SU-DHL-6 (cell line): ENCODE measurements at regions not wholly inside any gene's neighbourhood (a gene's known extent, or its start where the extent isn't known, plus 50 kb on each side); places are given as distances from the start of the nearest gene placed in this dataset.

Experiments
- CTCF ChIP-seq: fragments of 200-600 bp; sonication (generic); IDR thresholded peaks from one replicate; pipeline ENCODE4 v1.5.1; 2017; ENCODE audit warnings: antibody characterized with exemption, mild to moderate bottlenecking, low read length, moderate library complexity; ENCODE audit not compliant: insufficient read depth, poor library complexity, severe bottlenecking
- EZH2phosphoT487 ChIP-seq: fragments of 200-600 bp; sonication (generic), shearing (Covaris generic); conservative IDR thresholded peaks from 2 replicates; pipeline ENCODE4 v1.6.1; 2018; ENCODE audit warnings: mild to moderate bottlenecking, antibody characterized with exemption, low read length, moderate library complexity, mixed read lengths

DNA sequence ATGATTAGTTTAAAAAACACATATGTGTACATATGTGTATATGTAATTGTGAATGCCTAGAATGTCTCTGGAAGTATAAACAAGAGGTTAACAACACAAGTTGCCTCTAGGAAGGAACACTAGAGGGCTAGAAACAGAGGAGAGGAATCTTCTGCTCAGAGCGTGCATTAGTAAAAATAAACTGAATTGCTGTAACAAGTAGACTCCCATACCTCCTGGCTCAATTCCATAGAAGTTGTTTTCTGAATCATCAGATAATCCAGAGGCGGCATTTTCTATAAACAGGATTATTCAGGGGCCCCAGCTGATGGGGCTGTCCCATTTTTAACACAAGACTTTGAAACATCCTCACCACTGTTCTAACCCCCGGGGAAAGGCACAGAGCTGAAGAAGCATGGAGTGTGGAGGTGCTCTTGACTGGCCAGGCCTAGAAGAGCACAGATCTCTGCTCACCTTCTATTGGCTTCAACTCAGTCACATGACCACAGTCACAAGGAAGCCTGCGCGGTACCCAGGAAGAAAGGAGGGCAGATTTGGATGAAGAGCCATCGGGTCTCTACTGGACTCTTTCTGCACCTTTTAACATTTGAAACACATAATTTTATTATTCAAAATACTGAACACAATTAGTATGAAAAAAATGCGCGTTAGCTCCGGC lies 145.7 kb downstream of the TLE3 start:
- no peak for TF ChIP-seq EZH2phosphoT487
- TF ChIP-seq CTCF: no peak
